ENCODE measurements at regions not wholly inside any gene's neighbourhood (a gene's known extent, or its start where the extent isn't known, plus 50 kb on each side); places are given as distances from the start of the nearest gene placed in this dataset.

DNA sequence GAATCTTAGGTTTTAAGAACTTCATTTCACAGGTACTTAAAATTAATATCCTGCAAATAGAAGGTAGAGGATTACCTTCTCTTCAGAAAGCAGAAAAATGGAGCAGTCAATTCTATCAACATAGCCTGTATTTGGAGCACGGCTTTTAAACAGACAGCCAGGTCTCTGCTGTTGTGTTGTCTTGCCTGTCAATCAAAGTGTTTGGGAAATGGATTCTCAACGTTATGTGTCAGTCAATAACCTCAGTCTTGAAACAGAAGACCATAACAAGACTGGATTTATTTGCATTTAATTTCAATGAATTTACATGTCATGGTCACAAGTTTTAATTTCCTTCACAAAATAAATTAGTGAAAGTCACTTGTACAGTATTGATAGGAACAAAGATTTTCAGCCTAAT is 51.9 kb upstream of the KRR1 start:
- no peak for DNase-seq (ENCODE audit: low read depth)
- no peak overlapping the region for H3K4me3 ChIP-seq (ENCODE audit: low read depth, low read length)
- TF ChIP-seq, protein P1, sequence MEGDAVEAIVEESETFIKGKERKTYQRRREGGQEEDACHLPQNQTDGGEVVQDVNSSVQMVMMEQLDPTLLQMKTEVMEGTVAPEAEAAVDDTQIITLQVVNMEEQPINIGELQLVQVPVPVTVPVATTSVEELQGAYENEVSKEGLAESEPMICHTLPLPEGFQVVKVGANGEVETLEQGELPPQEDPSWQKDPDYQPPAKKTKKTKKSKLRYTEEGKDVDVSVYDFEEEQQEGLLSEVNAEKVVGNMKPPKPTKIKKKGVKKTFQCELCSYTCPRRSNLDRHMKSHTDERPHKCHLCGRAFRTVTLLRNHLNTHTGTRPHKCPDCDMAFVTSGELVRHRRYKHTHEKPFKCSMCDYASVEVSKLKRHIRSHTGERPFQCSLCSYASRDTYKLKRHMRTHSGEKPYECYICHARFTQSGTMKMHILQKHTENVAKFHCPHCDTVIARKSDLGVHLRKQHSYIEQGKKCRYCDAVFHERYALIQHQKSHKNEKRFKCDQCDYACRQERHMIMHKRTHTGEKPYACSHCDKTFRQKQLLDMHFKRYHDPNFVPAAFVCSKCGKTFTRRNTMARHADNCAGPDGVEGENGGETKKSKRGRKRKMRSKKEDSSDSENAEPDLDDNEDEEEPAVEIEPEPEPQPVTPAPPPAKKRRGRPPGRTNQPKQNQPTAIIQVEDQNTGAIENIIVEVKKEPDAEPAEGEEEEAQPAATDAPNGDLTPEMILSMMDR (conservative IDR thresholded peaks at IDR 0.05; ENCODE audit: low read depth, low read length): no peak

- TF ChIP-seq, protein P1 (conservative IDR thresholded peaks at IDR 0.05; ENCODE audit: low read depth, low read length): no peak
- no peak for DNase-seq (ENCODE audit: low read depth)
- no peak overlapping the region for H3K4me3 ChIP-seq (ENCODE audit: low read depth, low read length)
Observed at GRCh38 chr12:75561921-75562320, 50.5 kb upstream of the KRR1 start.
